ENCODE measurements at regions not wholly inside any gene's neighbourhood (a gene's known extent, or its start where the extent isn't known, plus 50 kb on each side); places are given as distances from the start of the nearest gene placed in this dataset.

DNA sequence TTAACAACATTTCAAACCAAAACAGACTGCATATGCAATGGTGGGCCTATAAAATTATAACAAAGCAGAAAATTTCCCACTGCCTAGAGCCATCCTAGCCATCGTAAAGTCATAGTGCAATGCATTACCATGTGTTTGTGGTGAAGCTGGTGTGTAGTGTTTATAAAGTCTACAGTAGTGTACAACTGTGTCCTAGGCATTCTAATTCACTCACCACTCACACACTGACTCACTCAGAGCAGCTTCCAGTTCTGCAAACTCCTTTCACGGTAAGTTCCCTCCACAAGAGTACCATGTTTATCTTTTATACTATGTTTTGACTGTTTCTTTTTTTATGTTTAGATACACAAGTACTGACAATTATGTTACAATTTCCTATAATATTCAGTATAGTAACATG, 1104.1 kb upstream of the PHF14 start:
- TF ChIP-seq, protein P1, sequence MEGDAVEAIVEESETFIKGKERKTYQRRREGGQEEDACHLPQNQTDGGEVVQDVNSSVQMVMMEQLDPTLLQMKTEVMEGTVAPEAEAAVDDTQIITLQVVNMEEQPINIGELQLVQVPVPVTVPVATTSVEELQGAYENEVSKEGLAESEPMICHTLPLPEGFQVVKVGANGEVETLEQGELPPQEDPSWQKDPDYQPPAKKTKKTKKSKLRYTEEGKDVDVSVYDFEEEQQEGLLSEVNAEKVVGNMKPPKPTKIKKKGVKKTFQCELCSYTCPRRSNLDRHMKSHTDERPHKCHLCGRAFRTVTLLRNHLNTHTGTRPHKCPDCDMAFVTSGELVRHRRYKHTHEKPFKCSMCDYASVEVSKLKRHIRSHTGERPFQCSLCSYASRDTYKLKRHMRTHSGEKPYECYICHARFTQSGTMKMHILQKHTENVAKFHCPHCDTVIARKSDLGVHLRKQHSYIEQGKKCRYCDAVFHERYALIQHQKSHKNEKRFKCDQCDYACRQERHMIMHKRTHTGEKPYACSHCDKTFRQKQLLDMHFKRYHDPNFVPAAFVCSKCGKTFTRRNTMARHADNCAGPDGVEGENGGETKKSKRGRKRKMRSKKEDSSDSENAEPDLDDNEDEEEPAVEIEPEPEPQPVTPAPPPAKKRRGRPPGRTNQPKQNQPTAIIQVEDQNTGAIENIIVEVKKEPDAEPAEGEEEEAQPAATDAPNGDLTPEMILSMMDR (IDR thresholded peaks at IDR 0.05): no peak
- TF ChIP-seq ZFX (IDR thresholded peaks at IDR 0.05; ENCODE audit: borderline replicate concordance): no peak
